Stimulated activated CD4-positive, alpha-beta T cell treated with anti-CD3 and anti-CD28 coated beads, Interleukin-15, amount 100 ng/mL, for 24 hours (primary cell): ENCODE measurements at regions not wholly inside any gene's neighbourhood (a gene's known extent, or its start where the extent isn't known, plus 50 kb on each side); places are given as distances from the start of the nearest gene placed in this dataset.

ENCODE experiments used
- DNase-seq: peaks from one replicate; pipeline ENCODE4 v3.0.0-alpha.2; 2020

DNA sequence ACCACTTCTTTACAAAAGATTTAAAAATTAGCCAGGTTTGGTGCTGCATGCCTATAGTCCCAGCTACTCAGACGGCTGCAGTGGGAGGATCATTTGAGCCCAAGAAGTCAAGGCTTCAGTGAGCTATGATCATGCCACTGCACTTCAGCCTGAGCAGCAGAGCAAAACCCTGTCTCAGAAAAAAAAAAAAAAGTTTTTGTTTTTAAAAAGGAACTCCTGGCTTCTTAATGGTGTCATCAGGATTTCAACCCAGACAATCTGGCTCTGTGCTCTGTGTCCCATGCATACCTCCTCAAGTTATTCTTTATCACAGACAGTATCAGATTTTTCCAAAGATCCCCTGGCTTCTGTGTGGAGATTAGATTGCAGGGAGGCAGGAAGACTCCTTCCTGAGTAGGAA lies 64.2 kb upstream of the IL12A start:
- DNase-seq: no peak

- no peak for DNase-seq
Measured at GRCh38 chr3:159925248-159925647, 63.4 kb upstream of the IL12A start.

DNA sequence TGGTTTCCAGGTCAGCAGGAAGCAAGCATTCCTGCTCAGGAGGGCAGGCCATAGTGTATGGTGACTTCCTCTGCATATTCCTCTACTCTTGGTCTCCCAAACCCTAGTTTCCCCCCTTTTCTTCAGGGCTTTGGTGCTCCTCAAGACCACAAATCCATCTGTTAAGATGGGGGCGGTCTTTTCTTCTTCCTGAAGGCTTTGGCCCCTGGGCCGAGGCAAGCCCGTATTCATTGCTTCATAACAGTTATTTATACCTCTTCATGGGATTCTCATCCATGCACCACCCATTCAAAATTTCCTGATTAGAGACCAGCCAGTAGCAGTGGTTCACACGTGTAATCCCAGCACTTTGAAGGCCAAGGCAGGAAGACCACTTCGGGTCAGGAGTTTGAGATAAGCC lies 62.1 kb upstream of the IL12A start:
- no peak for DNase-seq

- no peak for DNase-seq
Measured at GRCh38 chr3:159928071-159928491, 60.6 kb upstream of the IL12A start.

- no peak for DNase-seq
Measured at GRCh38 chr3:159928666-159929065, 60.0 kb upstream of the IL12A start.

- DNase-seq: no peak
Measured at GRCh38 chr3:159929171-159930141, 59.2 kb upstream of the IL12A start.

DNA sequence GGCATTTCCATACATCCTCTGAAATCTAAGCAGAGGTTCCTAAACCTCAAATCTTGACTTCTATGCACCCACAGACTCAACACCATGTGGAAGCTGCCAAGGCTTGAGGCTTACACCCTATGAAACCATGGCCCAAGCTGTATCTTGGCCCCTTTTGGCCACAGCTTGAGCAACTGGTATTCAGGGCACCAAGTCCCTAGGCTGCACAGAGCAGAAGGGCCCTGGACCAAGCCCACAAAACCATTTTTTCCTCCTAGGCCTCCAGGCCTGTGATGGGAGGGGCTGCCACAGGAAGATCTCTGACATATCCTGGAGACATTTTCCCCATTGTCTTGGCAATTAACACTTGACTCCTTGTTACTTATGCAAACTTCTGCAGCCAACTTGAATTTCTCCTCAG lies 54.4 kb upstream of the IL12A start:
- DNase-seq: no peak

GRCh38 chr3:159936541-159936940 lies 52.1 kb upstream of the IL12A start:
- DNase-seq: no peak

- DNase-seq: no peak
Measured at GRCh38 chr3:159937561-159938166, 51.0 kb upstream of the IL12A start.

GRCh38 chr3:159938714-159939113 lies 49.9 kb upstream of the IL12A start:
- DNase-seq: no peak
